MM.1S (cell line): ENCODE measurements at regions not wholly inside any gene's neighbourhood (a gene's known extent, or its start where the extent isn't known, plus 50 kb on each side); places are given as distances from the start of the nearest gene placed in this dataset.

Source experiments
- DNase-seq: peaks from one replicate; pipeline ENCODE4 v3.0.0-alpha.2; 2015
- H2AFZ ChIP-seq: fragments of 300-600 bp; sonication (generic); 2 replicates; pipeline ENCODE4 v1.6.0; 2016; ENCODE audit warnings: antibody characterized with exemption, low read length
- H3F3A ChIP-seq: fragments of 300-600 bp; sonication (generic); 2 replicates; pipeline ENCODE4 v1.6.1; 2016; ENCODE audit warnings: mild to moderate bottlenecking, antibody characterized with exemption, low read length, moderate library complexity, mixed read lengths; ENCODE audit not compliant: insufficient read depth
- H3K27ac ChIP-seq: fragments of 300-600 bp; sonication (generic); 2 replicates; pipeline ENCODE4 v1.5.1; 2016; ENCODE audit warnings: mild to moderate bottlenecking, low read length
- H3K27me3 ChIP-seq: fragments of 300-600 bp; sonication (generic); replicated peaks from 2 replicates; pipeline ENCODE4 v1.6.0; 2016; ENCODE audit warnings: low read length; ENCODE audit not compliant: insufficient read depth
- H3K36me3 ChIP-seq: fragments of 300-600 bp; sonication (generic); replicated peaks from 2 replicates; pipeline ENCODE4 v1.6.1; 2016; ENCODE audit warnings: mild to moderate bottlenecking, low read length, mixed read lengths; ENCODE audit not compliant: insufficient read depth
- H3K4me1 ChIP-seq: fragments of 300-600 bp; sonication (generic); 2 replicates; pipeline ENCODE4 v1.6.1; 2016; ENCODE audit warnings: low read length, mixed read lengths
- H3K4me2 ChIP-seq: fragments of 300-600 bp; sonication (generic); 2 replicates; pipeline ENCODE4 v1.6.0; 2016; ENCODE audit warnings: low read depth, low read length
- H3K4me3 ChIP-seq: fragments of 300-600 bp; sonication (generic); 2 replicates; pipeline ENCODE4 v1.5.1; 2016; ENCODE audit warnings: low read length, mixed read lengths
- H3K79me2 ChIP-seq: fragments of 300-600 bp; sonication (generic); 2 replicates; pipeline ENCODE4 v1.6.1; 2016; ENCODE audit warnings: mixed run types, low read length, mixed read lengths
- H3K9ac ChIP-seq: fragments of 300-600 bp; sonication (generic); 2 replicates; pipeline ENCODE4 v1.6.1; 2016; ENCODE audit warnings: low read length, mixed read lengths
- H3K9me2 ChIP-seq: fragments of 300-600 bp; sonication (generic); replicated peaks from 2 replicates; pipeline ENCODE4 v1.6.1; 2016; ENCODE audit warnings: mild to moderate bottlenecking, low read length, mixed read lengths; ENCODE audit not compliant: insufficient read depth
- H3K9me3 ChIP-seq: fragments of 300-600 bp; sonication (generic); replicated peaks from 2 replicates; pipeline ENCODE4 v1.6.1; 2016; ENCODE audit warnings: mild to moderate bottlenecking, low read length, mixed read lengths; ENCODE audit not compliant: insufficient read depth
- H4K20me1 ChIP-seq: fragments of 300-600 bp; sonication (generic); 2 replicates; pipeline ENCODE4 v1.6.1; 2016; ENCODE audit warnings: mild to moderate bottlenecking, low read length, moderate library complexity, mixed read lengths; ENCODE audit not compliant: insufficient read depth
- CTCF ChIP-seq: fragments of 300-600 bp; sonication (generic); IDR thresholded peaks from 2 replicates; pipeline ENCODE4 v1.5.1; 2016; ENCODE audit warnings: antibody characterized with exemption, low read length, mixed read lengths
- EZH2 ChIP-seq: fragments of 300-600 bp; sonication (generic); optimal IDR thresholded peaks from 2 replicates; pipeline ENCODE3; 2017; ENCODE audit warnings: low read depth, mild to moderate bottlenecking, antibody characterized with exemption, low read length, mixed read lengths
- EZH2phosphoT487 ChIP-seq: fragments of 300-600 bp; sonication (generic); IDR thresholded peaks from 2 replicates; pipeline ENCODE4 v1.6.1; 2018; ENCODE audit warnings: antibody characterized with exemption, low read length

- Histone ChIP-seq H3K27ac (no peak overlapping the region), H3K4me1 (no peaks in the 10 kb centered on the region), H3F3A (no peaks in the 10 kb centered on the region), H4K20me1 (no peaks in the 10 kb centered on the region), H3K36me3 (no peaks in the 10 kb centered on the region), H3K9me3 (no peaks in the 10 kb centered on the region), H2AFZ (no peak overlapping the region), H3K4me2 (no peak overlapping the region), H3K9me2 (no peaks in the 10 kb centered on the region), H3K79me2 (no peaks in the 10 kb centered on the region), H3K4me3 (no peak overlapping the region), H3K27me3 (no peaks in the 10 kb centered on the region), H3K9ac (no peak overlapping the region)
- TF ChIP-seq EZH2phosphoT487 (no peak), CTCF (no peak), EZH2 (no peak)
- no peak for DNase-seq
Measured at GRCh38 chr4:60737858-60738257, 462.3 kb upstream of the ADGRL3 start.

- H3K4me3 ChIP-seq: no peak overlapping the region
- no peaks in the 10 kb centered on the region for H3K27me3 ChIP-seq
- no peaks in the 10 kb centered on the region for H3F3A ChIP-seq
- H2AFZ ChIP-seq: no peak overlapping the region
- TF ChIP-seq EZH2phosphoT487 (no peak), EZH2 (no peak), CTCF (no peak)
- H3K4me1 ChIP-seq: peaks cover 13% of the 10 kb centered on the region; the same call in 1 of the 2 replicates
- no peaks in the 10 kb centered on the region for H4K20me1 ChIP-seq
- H3K9ac ChIP-seq: no peak overlapping the region
- no peak for DNase-seq
- H3K79me2 ChIP-seq: no peaks in the 10 kb centered on the region
- H3K4me2 ChIP-seq: no peak overlapping the region
- H3K27ac ChIP-seq: no peak overlapping the region
- no peaks in the 10 kb centered on the region for H3K36me3 ChIP-seq
- no peaks in the 10 kb centered on the region for H3K9me2 ChIP-seq
- H3K9me3 ChIP-seq: no peaks in the 10 kb centered on the region
Measured at GRCh38 chr4:60743654-60744053, 456.5 kb upstream of the ADGRL3 start.

- Histone ChIP-seq H3K4me1 (peaks cover 13% of the 10 kb centered on the region; the same call in 1 of the 2 replicates), H3K9me3 (no peaks in the 10 kb centered on the region), H3K27me3 (no peaks in the 10 kb centered on the region), H3K4me3 (no peak overlapping the region), H3K79me2 (no peaks in the 10 kb centered on the region), H3K9ac (no peak overlapping the region), H3K27ac (no peak overlapping the region), H2AFZ (no peak overlapping the region), H3K4me2 (no peak overlapping the region), H3K9me2 (no peaks in the 10 kb centered on the region), H3K36me3 (no peaks in the 10 kb centered on the region), H4K20me1 (no peaks in the 10 kb centered on the region), H3F3A (no peaks in the 10 kb centered on the region)
- no peak for DNase-seq
- TF ChIP-seq EZH2 (no peak), EZH2phosphoT487 (no peak), CTCF (no peak)
Measured at GRCh38 chr4:60744767-60745166, 455.4 kb upstream of the ADGRL3 start.
